Duodenal mucosa (tissue), 2 donors: ENCODE measurements at regions not wholly inside any gene's neighbourhood (a gene's known extent, or its start where the extent isn't known, plus 50 kb on each side); places are given as distances from the start of the nearest gene placed in this dataset.

Source experiments
- H3K27ac ChIP-seq: one replicate; pipeline ENCODE4 v1.7.0; 2013; ENCODE audit warnings: low read depth, low read length
- H3K27me3 ChIP-seq, 2 donors: one replicate each; pipeline ENCODE4 v1.7.0; 2013; ENCODE audit warnings: low read length in 2 of 2, control low read depth in 1 of 2; ENCODE audit not compliant: insufficient read depth in 2 of 2, control insufficient read depth in 1 of 2
- H3K36me3 ChIP-seq, 2 donors: one replicate each; pipeline ENCODE4 v1.7.0; 2013; ENCODE audit warnings: low read length in 2 of 2, control low read depth in 1 of 2; ENCODE audit not compliant: insufficient read depth in 2 of 2, control insufficient read depth in 1 of 2
- H3K4me1 ChIP-seq, 2 donors: one replicate each; pipeline ENCODE4 v1.7.0; 2013; ENCODE audit warnings: low read length in 2 of 2, control low read depth in 1 of 2; ENCODE audit not compliant: insufficient read depth in 2 of 2, control insufficient read depth in 1 of 2
- H3K4me3 ChIP-seq, 2 donors: one replicate each; pipeline ENCODE4 v1.7.0; 2013; ENCODE audit warnings: low read length in 2 of 2, low read depth in 1 of 2
- H3K9ac ChIP-seq, 2 donors: one replicate each; pipeline ENCODE4 v1.7.0; 2013; ENCODE audit warnings: low read length in 2 of 2, low read depth in 1 of 2
- H3K9me3 ChIP-seq, 2 donors: one replicate each; pipeline ENCODE4 v1.7.0; 2013; ENCODE audit warnings: low read length in 2 of 2, control low read depth in 1 of 2; ENCODE audit not compliant: control insufficient read depth in 1 of 2

- no peaks in the 10 kb centered on the region for H3K9me3 ChIP-seq
- H3K36me3 ChIP-seq: no peaks in the 10 kb centered on the region
- no peaks in the 10 kb centered on the region for H3K4me1 ChIP-seq
- H3K9ac ChIP-seq: no peak overlapping the region
- H3K4me3 ChIP-seq: no peak overlapping the region
- H3K27ac ChIP-seq: no peak overlapping the region
- H3K27me3 ChIP-seq: no peaks in the 10 kb centered on the region
These were observed 324.0 kb downstream of the RNF144A start for GRCh38 chr2:7241041-7241745.

DNA sequence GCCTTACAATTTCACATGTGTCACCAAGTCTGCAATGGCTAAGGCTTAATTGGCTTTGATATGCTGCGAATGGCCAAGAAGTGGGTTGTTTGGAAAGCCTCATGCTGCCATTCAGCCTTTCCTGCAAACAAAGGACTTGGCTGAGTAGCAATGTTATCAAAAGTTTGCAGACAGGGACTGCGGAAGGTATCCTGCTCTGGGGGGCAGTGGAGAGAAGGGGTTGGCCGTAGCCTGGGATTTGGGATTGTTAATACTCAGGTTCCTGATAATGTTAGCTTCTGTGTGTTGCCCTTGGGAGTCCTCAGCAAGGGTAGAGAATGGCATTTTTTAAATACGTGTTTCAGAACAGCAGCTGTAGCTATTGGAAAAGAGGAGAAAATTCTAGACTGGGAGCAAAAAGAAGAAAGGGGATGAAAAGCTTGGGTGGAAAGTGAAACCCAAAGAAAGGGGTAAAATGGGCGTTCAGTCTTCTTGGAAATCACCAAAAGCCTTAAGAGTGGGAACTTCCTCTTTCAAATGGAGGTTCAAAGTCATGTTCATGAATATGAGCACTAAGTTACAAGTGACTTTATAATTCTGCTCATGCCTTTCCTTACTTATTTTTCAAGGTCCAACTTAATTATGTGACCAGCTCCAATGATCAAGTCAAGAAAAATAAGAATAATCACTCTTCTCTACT lies 325.1 kb downstream of the RNF144A start:
- no peak overlapping the region for H3K9ac ChIP-seq
- H3K27ac ChIP-seq: no peak overlapping the region
- H3K4me3 ChIP-seq: no peak overlapping the region
- H3K4me1 ChIP-seq: no peaks in the 10 kb centered on the region
- H3K36me3 ChIP-seq: no peaks in the 10 kb centered on the region
- no peaks in the 10 kb centered on the region for H3K9me3 ChIP-seq
- H3K27me3 ChIP-seq: no peaks in the 10 kb centered on the region

GRCh38 chr2:7243276-7243675 lies 326.1 kb downstream of the RNF144A start:
- no peaks in the 10 kb centered on the region for H3K27me3 ChIP-seq
- no peak overlapping the region for H3K27ac ChIP-seq
- no peak overlapping the region for H3K4me3 ChIP-seq
- H3K9me3 ChIP-seq: no peaks in the 10 kb centered on the region
- no peaks in the 10 kb centered on the region for H3K36me3 ChIP-seq
- no peaks in the 10 kb centered on the region for H3K4me1 ChIP-seq
- H3K9ac ChIP-seq: no peak overlapping the region

- Histone ChIP-seq H3K9ac (no peak overlapping the region), H3K9me3 (no peaks in the 10 kb centered on the region), H3K4me1 (no peaks in the 10 kb centered on the region)
These were observed 339.2 kb downstream of the RNF144A start for GRCh38 chr2:7256377-7256776.

DNA sequence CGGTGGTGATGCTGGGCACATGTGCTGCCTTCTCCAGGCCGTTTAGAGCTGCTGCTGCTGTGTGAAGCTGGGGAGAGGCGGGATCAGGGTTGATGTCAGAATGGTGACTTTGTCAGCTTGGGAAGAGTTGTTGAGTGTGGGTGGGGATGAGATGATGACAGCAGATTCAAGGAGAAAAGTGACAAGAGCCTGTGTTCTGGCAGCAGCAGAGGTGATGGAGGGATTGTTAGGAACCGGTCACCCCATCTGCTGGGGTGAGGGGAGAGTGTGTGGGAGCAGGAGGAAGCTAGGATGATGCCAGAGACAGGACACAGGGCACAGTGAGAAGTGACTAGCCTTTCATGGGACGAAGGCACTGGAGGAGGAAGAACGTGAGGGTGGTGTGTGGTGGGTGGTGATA lies 345.5 kb downstream of the RNF144A start:
- H3K27ac ChIP-seq: no peak overlapping the region
- H3K9me3 ChIP-seq: no peaks in the 10 kb centered on the region
- no peak overlapping the region for H3K9ac ChIP-seq
- no peaks in the 10 kb centered on the region for H3K27me3 ChIP-seq
- H3K4me1 ChIP-seq: no peaks in the 10 kb centered on the region
- H3K36me3 ChIP-seq: no peaks in the 10 kb centered on the region
- H3K4me3 ChIP-seq: no peak overlapping the region

More at GRCh38 chr2:7256377-7256776, 339.2 kb downstream of the RNF144A start:
- H3K27me3 ChIP-seq: no peaks in the 10 kb centered on the region
- H3K4me3 ChIP-seq: no peak overlapping the region
- no peaks in the 10 kb centered on the region for H3K36me3 ChIP-seq
- no peak overlapping the region for H3K27ac ChIP-seq

- no peak overlapping the region for H3K9ac ChIP-seq
- H3K27me3 ChIP-seq: no peaks in the 10 kb centered on the region
- H3K4me1 ChIP-seq: no peaks in the 10 kb centered on the region
- no peak overlapping the region for H3K27ac ChIP-seq
- H3K36me3 ChIP-seq: no peaks in the 10 kb centered on the region
- H3K4me3 ChIP-seq: no peak overlapping the region
- no peaks in the 10 kb centered on the region for H3K9me3 ChIP-seq
These were observed 347.6 kb downstream of the RNF144A start for GRCh38 chr2:7264791-7265190.

DNA sequence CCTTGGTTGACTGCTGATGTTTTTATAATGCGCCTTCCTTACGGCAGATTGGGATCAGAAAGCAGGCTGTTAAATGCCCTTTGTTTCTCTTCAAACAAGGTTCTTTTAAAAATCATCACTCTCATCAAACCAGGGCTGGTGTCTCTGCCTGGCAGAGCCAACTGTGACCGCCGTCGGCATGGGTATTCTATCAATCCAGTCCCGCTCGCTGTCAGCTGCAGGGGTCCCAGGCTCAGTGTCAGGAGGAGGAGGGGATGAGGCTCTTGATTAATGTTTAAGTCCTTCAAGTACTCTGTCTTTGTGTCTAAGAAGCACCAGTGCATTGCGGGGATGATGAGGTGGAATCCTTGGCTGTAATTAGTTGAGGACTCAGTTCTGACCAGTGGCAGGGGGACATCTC lies 348.1 kb downstream of the RNF144A start:
- Histone ChIP-seq H3K27me3 (no peaks in the 10 kb centered on the region), H3K9me3 (no peaks in the 10 kb centered on the region), H3K4me1 (no peaks in the 10 kb centered on the region), H3K4me3 (no peak overlapping the region), H3K9ac (no peak overlapping the region), H3K36me3 (no peaks in the 10 kb centered on the region), H3K27ac (no peak overlapping the region)

DNA sequence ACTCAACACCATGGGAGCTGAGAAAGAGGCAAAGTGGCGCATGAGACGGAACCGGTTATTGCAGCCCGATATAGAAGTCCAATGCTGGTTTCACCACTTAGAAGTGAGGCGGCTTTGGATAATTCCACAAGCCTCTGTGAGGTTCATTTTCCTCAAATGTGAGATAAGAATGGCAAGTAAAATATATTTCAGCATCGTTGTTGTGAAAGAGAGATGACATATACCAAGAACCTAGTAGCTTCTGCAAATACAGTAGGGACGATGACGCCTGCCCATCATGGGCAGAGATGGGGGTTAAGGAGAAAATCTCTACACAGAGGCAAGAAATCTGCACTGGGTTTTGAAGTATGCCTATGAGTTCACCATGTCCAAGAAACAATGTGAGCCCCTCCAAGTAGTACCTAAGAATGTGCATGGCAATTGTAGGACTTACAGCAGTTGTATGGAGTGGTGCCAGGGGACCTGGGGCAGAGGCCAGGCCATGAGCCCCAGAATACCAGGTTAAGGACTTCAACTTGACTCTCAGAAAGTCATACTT lies 352.0 kb downstream of the RNF144A start:
- H3K4me1 ChIP-seq: no peaks in the 10 kb centered on the region
- H3K27ac ChIP-seq: no peak overlapping the region
- no peaks in the 10 kb centered on the region for H3K27me3 ChIP-seq
- no peaks in the 10 kb centered on the region for H3K9me3 ChIP-seq
- H3K36me3 ChIP-seq: no peaks in the 10 kb centered on the region
- no peak overlapping the region for H3K9ac ChIP-seq
- no peak overlapping the region for H3K4me3 ChIP-seq

GRCh38 chr2:7270011-7270431 lies 352.8 kb downstream of the RNF144A start:
- H3K9me3 ChIP-seq: no peaks in the 10 kb centered on the region
- H3K27ac ChIP-seq: no peak overlapping the region
- H3K9ac ChIP-seq: no peak overlapping the region

DNA sequence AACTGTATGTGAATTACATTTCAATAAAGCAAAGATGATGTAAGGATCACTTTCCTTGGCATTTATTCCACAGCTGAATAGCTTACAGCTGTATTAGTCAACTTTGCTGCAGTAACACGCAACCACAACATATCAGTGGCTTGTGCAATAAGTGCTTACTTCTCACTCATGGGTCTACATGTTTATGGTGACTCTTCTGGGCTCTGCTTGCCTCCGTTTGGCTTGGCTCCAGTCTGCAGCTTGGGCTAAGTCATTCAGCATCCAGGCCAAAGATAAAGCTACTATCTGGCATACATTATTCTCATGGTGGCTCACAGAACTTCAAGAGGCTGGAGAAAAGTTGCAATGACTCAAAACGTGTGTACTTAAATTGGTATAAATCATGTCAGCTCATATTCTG lies 355.0 kb downstream of the RNF144A start:
- Histone ChIP-seq H3K9me3 (no peaks in the 10 kb centered on the region), H3K9ac (no peak overlapping the region), H3K4me3 (no peak overlapping the region), H3K27me3 (no peaks in the 10 kb centered on the region), H3K36me3 (no peaks in the 10 kb centered on the region), H3K4me1 (no peaks in the 10 kb centered on the region), H3K27ac (no peak overlapping the region)

More at GRCh38 chr2:7270011-7270431, 352.8 kb downstream of the RNF144A start:
- H3K36me3 ChIP-seq: no peaks in the 10 kb centered on the region
- no peaks in the 10 kb centered on the region for H3K4me1 ChIP-seq
- no peak overlapping the region for H3K4me3 ChIP-seq
- no peaks in the 10 kb centered on the region for H3K27me3 ChIP-seq
